ENCODE measurements at regions not wholly inside any gene's neighbourhood (a gene's known extent, or its start where the extent isn't known, plus 50 kb on each side); places are given as distances from the start of the nearest gene placed in this dataset.

DNA sequence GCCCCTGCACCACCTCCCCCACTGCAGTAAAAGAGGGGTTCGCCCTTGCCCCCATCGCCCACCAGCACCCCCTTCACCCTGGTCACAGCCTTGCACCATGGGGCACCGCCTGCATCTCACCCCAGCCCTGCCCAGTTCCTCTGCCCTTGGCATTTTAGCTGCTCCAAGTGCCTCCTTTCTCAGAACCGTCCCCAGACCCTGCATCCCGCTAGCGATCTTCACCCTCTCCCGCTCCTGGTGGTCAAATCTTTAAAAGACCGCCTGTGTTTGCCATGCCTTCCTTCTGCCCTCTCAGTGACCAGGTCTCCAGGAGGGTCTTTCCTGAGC lies 114.7 kb upstream of the OTOS start:
- DNase-seq (ENCODE audit: extremely low read depth, low read depth), result no peak
- TF ChIP-seq, protein P1, sequence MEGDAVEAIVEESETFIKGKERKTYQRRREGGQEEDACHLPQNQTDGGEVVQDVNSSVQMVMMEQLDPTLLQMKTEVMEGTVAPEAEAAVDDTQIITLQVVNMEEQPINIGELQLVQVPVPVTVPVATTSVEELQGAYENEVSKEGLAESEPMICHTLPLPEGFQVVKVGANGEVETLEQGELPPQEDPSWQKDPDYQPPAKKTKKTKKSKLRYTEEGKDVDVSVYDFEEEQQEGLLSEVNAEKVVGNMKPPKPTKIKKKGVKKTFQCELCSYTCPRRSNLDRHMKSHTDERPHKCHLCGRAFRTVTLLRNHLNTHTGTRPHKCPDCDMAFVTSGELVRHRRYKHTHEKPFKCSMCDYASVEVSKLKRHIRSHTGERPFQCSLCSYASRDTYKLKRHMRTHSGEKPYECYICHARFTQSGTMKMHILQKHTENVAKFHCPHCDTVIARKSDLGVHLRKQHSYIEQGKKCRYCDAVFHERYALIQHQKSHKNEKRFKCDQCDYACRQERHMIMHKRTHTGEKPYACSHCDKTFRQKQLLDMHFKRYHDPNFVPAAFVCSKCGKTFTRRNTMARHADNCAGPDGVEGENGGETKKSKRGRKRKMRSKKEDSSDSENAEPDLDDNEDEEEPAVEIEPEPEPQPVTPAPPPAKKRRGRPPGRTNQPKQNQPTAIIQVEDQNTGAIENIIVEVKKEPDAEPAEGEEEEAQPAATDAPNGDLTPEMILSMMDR (IDR thresholded peaks at IDR 0.05; ENCODE audit: low read depth, low read length, missing control alignments), result no peak
- no peak overlapping the region for H3K4me3 ChIP-seq (replicated peaks; ENCODE audit: low read depth, low read length)

DNA sequence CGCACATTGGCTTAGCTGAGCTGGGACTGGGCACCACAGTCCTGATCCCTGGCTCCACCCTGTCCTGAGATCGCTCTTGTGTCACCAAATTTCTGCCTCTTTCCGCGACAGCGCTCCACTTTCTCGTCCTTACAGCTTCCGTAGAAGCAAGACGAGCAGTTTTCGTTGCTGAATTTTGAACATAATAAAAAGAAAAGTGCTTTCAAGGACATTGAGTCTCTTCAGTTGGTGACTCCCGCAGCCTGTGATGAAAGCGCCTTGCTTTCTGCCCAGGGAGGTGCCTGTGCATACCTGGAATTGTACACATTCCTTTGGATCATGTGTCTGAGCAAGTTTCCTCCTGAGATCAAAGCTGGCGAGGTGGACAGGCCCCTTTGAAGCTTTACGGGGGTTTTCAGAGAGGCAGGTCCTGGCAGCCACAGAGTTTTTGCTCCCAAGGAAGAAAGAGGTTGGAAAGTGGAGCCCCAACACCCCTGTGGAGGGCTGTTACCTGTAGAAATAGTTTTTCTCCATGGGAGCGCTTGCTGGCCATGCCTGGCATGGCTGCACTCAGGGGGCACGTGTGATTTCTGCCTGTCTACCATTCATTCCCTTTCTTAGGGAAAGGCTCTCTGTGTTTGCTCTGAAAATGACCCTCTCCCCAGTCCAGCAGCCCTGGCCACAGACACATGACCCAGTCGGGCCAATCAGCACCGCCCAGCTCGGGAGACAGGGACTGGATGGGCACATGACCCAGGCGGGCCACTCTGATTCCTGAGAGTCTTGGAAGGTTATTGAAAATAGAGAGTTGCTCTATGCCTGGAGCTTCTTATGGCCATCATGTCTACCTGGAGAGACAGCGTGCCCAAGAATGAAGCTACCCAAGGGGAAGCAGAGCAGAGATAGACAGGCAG lies 115.6 kb upstream of the OTOS start:
- H3K4me3 ChIP-seq (replicated peaks; ENCODE audit: low read depth, low read length), result no peak overlapping the region
- DNase-seq (ENCODE audit: extremely low read depth, low read depth), result no peak
- TF ChIP-seq, protein P1 (IDR thresholded peaks at IDR 0.05; ENCODE audit: low read depth, low read length, missing control alignments), result no peak

DNA sequence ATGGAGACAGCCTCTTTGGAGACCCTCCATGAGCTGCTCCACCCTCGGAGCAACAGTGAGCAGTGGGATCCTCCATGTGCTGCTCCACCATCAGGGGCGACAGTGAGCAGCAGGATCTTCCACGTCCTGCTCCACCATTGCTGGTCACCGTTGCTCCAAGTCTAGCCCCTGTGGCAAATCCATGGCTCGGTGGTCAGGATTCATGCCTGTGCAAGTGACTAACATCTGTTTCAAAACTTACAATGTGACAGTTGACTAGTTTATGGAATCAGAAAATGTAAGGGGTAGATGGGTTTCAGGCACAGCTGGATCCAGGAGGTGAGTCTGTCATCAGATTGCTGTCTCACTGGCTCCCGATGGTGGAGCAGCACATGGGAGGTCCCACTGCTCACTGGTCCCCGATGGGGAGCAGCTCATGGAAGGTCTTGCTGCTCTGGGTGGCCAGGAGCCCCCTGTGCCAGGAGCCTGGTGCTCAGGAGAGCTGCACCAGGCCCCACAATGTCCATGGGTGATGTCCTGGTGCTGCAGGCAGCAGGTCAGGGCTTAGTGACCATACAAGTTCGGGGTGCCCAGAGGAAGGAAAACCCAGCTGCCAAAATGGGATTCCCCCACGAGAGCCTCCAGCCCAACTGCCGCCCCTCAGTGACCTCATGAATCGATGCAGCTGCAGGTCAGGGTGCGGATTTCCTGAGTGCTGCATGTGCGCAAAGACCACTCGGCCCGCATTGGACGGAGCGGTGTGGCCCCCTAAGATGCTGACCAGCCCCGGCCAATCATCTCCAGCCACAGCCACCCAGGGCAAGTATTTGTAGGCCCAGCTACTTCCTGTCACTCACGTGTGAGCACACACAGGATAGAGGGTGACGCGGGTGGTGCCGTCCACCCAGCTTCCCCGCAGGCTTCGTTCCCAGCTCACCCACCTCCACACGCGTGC lies 116.5 kb upstream of the OTOS start:
- no peak overlapping the region for H3K4me3 ChIP-seq (replicated peaks; ENCODE audit: low read depth, low read length)
- TF ChIP-seq, protein P1 (IDR thresholded peaks at IDR 0.05; ENCODE audit: low read depth, low read length, missing control alignments), result no peak
- no peak for DNase-seq (ENCODE audit: extremely low read depth, low read depth)

DNA sequence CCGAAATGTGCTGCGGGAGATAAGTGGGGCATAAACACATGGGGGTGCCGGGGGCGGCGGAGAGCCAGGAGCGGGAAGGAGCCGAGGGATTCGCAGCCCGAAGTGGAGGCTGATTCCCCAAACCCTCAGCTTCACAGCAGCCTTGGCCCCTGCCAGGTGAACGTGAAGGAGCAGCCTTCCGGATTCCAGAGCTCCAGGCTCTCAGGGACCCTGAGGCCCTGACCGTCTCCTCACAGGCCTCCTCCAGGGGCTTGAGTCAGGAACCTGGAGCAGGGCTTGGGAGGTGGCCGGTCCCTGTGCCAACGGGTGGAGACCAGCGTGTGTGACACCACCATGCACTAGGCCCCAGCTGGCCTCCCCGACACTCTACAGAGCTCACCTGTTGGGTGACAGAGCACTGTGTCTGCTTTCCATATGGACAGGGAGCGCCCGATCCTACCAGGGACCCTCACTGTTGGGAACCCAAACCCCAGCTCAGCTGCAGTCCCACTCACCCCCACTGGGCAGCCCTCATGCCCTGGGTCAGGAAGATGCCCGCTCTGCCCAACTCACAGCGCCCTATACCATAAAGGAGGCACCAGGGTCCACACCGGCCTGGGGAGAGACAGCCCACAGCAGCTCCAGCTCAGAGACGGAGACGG lies 117.6 kb upstream of the OTOS start:
- DNase-seq (ENCODE audit: extremely low read depth, low read depth), result no peak
- TF ChIP-seq, protein P1 (IDR thresholded peaks at IDR 0.05; ENCODE audit: low read depth, low read length, missing control alignments), result no peak
- no peak overlapping the region for H3K4me3 ChIP-seq (replicated peaks; ENCODE audit: low read depth, low read length)

DNA sequence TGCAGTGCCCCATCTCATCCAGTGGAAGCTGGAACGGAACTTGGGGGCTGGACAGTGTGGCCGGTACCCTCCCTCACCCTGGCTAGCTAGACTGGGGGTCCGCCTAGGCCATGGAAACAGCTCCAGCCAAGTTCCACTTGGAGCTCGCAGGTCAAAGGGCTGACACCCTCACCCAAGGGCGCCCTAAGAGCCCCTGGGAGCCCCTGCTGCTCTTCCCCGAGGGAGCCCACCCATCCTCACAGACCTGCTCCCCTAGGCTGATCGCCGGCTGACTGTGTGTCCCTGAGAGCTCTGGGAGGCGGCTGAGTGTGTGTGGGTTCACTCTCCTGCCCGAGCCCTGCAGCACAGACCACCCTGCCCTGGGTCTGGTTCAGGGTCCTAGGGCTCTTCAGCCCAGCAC lies 118.2 kb upstream of the OTOS start:
- H3K4me3 ChIP-seq (replicated peaks; ENCODE audit: low read depth, low read length), result no peak overlapping the region
- TF ChIP-seq, protein P1 (IDR thresholded peaks at IDR 0.05; ENCODE audit: low read depth, low read length, missing control alignments), result no peak
- DNase-seq (ENCODE audit: extremely low read depth, low read depth), result no peak

DNA sequence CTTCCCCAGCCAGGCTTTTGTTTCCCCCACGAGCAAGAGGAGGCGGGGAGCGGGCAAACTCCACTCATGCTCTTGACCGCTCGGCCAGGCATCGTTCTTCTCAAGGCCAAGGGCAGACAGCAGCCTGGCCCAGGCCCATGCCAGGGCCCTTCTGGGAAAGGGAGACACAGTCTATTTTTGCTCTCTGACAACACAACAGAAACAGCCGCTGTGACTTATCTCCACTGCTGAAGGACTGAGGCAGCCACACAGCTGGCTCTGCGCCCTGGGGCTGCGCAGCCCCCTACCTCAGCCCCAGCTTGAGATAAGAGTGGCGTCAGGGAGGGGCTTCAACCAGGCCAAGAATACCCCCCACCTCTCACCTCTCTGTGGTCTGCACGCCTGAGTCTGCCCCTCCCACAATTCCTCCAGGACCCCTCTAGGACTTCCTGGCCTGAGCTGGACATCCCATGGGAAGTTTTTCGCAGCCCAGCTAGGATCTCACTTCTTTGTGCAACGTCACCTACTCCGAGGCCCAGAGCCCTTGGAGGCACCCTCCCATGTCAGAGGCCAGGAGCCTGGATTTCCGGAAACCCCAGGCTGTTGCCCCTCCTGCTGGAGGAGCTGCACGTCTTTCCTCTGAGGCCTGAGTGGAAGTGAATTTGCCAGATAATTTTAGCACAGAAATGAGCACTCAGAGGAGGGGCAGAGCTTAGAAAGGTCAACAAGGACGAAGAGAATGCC lies 118.9 kb upstream of the OTOS start:
- TF ChIP-seq, protein P1 (IDR thresholded peaks at IDR 0.05; ENCODE audit: low read depth, low read length, missing control alignments), result no peak
- H3K4me3 ChIP-seq (replicated peaks; ENCODE audit: low read depth, low read length), result no peak overlapping the region
- DNase-seq (ENCODE audit: extremely low read depth, low read depth), result no peak
